GM21528 (cell line): ENCODE measurements at regions not wholly inside any gene's neighbourhood (a gene's known extent, or its start where the extent isn't known, plus 50 kb on each side); places are given as distances from the start of the nearest gene placed in this dataset.

Source experiments
- ATAC-seq: cut with Tn5 transposase; IDR thresholded peaks from one replicate; pipeline ENCODE4 v1.9.1; 2021; ENCODE audit warnings: mild to moderate bottlenecking, moderate library complexity; ENCODE audit not compliant: unreplicated experiment, low FRiP score

GRCh38 chr10:57262892-57263291, 901.8 kb upstream of the ZWINT start:
- ATAC-seq, result no peak

- ATAC-seq, result no peak
These were observed 899.1 kb upstream of the ZWINT start for GRCh38 chr10:57260175-57260574.

- ATAC-seq, result no peak
These were observed 888.7 kb upstream of the ZWINT start for GRCh38 chr10:57249615-57250281.

- no peak for ATAC-seq
These were observed 886.2 kb upstream of the ZWINT start for GRCh38 chr10:57247271-57247670.

- ATAC-seq, result no peak
These were observed 864.9 kb upstream of the ZWINT start for GRCh38 chr10:57225920-57226319.

- ATAC-seq, result no peak
These were observed 863.8 kb upstream of the ZWINT start for GRCh38 chr10:57224811-57225210.

GRCh38 chr10:57222603-57223002, 861.5 kb upstream of the ZWINT start:
- no peak for ATAC-seq

- ATAC-seq, result no peak
These were observed 861.1 kb upstream of the ZWINT start for GRCh38 chr10:57222129-57222528.

- no peak for ATAC-seq
These were observed 860.6 kb upstream of the ZWINT start for GRCh38 chr10:57221674-57222073.

GRCh38 chr10:57218382-57218781, 857.3 kb upstream of the ZWINT start:
- ATAC-seq, result no peak

GRCh38 chr10:57202356-57202755, 841.3 kb upstream of the ZWINT start:
- no peak for ATAC-seq

- no peak for ATAC-seq
These were observed 827.8 kb upstream of the ZWINT start for GRCh38 chr10:57188846-57189245.

GRCh38 chr10:57186201-57186600, 825.1 kb upstream of the ZWINT start:
- no peak for ATAC-seq

- no peak for ATAC-seq
These were observed 808.5 kb upstream of the ZWINT start for GRCh38 chr10:57169597-57169996.

- ATAC-seq, result no peak
These were observed 807.7 kb upstream of the ZWINT start for GRCh38 chr10:57168611-57169240.

GRCh38 chr10:57165671-57166070, 804.6 kb upstream of the ZWINT start:
- no peak for ATAC-seq

GRCh38 chr10:57162231-57162630, 801.2 kb upstream of the ZWINT start:
- no peak for ATAC-seq

- ATAC-seq, result no peak
These were observed 800.1 kb upstream of the ZWINT start for GRCh38 chr10:57161157-57161556.

- peak; percentile 64 for ATAC-seq
These were observed 784.5 kb upstream of the ZWINT start for GRCh38 chr10:57145548-57145947.

GRCh38 chr10:57142925-57143576, 782.0 kb upstream of the ZWINT start:
- ATAC-seq, result no peak

- ATAC-seq, result no peak
These were observed 780.6 kb upstream of the ZWINT start for GRCh38 chr10:57141708-57142107.

- no peak for ATAC-seq
These were observed 758.6 kb upstream of the ZWINT start for GRCh38 chr10:57119684-57120083.
